ENCODE measurements at regions not wholly inside any gene's neighbourhood (a gene's known extent, or its start where the extent isn't known, plus 50 kb on each side); places are given as distances from the start of the nearest gene placed in this dataset.

DNA sequence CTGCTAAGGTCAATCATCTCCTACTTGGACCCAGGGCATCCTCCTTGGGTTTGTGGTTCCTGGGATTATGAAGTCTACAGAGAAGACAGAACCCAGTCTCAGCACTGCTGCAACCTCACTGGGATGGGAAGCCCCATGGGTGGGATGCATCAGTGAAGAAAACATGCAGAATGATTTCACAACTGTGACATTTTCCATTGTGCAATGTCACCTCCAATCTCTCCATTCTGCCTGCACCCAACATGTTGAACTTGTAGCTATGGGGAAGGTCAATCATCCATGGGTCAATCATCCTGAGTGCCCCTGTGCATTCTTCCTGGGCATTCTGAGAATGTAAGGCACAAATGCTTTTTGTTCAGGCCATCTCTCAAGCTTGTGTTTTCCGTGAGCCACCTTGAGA lies 1004.4 kb upstream of the TMEM132C start:
- TF ChIP-seq, protein P1, sequence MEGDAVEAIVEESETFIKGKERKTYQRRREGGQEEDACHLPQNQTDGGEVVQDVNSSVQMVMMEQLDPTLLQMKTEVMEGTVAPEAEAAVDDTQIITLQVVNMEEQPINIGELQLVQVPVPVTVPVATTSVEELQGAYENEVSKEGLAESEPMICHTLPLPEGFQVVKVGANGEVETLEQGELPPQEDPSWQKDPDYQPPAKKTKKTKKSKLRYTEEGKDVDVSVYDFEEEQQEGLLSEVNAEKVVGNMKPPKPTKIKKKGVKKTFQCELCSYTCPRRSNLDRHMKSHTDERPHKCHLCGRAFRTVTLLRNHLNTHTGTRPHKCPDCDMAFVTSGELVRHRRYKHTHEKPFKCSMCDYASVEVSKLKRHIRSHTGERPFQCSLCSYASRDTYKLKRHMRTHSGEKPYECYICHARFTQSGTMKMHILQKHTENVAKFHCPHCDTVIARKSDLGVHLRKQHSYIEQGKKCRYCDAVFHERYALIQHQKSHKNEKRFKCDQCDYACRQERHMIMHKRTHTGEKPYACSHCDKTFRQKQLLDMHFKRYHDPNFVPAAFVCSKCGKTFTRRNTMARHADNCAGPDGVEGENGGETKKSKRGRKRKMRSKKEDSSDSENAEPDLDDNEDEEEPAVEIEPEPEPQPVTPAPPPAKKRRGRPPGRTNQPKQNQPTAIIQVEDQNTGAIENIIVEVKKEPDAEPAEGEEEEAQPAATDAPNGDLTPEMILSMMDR (IDR thresholded peaks at IDR 0.05; ENCODE audit: borderline replicate concordance, insufficient read depth, low read depth, low read length) = no peak
- no peak overlapping the region for H3K4me3 ChIP-seq (ENCODE audit: low read depth, low read length)

DNA sequence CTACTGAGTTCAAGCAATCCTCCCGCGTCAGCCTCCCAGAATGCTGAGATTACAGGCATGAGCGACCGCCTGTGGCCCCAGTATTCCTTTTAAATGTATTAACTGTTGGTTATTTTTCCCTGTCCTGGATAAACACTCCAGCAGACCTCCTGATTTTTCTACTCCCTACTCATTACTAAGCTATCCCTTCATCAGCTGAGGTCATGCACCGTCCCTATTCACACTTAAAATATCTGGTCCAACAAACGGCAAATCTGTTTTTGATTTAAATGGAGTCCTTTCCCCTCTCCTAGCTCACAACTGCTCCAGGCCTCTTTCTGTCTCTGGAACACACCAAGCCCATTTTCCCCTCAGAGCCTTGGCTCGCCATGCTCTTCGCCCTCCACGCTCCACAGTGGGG lies 1003.3 kb upstream of the TMEM132C start:
- H3K4me3 ChIP-seq (ENCODE audit: low read depth, low read length) = no peak overlapping the region
- TF ChIP-seq, protein P1 (IDR thresholded peaks at IDR 0.05; ENCODE audit: borderline replicate concordance, insufficient read depth, low read depth, low read length) = no peak

DNA sequence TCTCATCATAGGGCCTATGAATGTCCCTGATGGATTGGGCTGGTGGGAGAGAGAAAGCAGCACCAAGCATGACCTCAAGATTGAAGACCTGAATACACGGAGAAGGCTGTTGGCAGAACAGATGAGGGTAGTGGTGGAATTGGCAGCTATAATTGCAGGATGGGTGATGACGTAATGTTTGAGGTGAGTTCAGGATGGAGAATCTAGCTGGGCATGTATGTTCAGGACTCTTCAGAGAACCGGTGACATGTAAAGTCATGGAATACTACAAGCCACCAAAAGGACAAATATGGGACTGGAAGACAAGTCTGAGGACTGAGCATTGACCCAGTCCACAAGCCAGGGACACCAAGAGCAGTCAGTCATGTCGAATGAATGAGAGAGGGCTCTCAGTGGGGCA lies 999.8 kb upstream of the TMEM132C start:
- TF ChIP-seq, protein P1 (IDR thresholded peaks at IDR 0.05; ENCODE audit: borderline replicate concordance, insufficient read depth, low read depth, low read length) = no peak
- no peak overlapping the region for H3K4me3 ChIP-seq (ENCODE audit: low read depth, low read length)

DNA sequence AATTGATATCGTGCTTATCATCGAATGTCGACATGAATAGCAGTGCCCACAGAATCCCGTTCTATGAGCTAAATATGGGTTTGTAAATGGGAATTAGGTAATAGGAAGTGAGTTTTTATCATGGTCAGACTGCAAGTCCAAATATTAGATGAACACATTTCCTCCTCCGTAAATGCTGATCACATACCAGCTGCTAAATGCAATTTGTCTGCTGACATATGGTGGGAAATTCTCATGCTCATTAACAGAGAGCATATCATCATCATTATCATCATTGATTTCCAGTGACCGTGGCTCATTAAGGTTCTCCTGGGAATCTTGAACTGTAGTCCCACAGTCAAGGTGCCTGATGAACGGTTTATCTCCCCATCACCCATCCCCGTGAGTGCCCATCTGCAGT lies 998.8 kb upstream of the TMEM132C start:
- TF ChIP-seq, protein P1 (IDR thresholded peaks at IDR 0.05; ENCODE audit: borderline replicate concordance, insufficient read depth, low read depth, low read length) = no peak
- H3K4me3 ChIP-seq (ENCODE audit: low read depth, low read length) = no peak overlapping the region

DNA sequence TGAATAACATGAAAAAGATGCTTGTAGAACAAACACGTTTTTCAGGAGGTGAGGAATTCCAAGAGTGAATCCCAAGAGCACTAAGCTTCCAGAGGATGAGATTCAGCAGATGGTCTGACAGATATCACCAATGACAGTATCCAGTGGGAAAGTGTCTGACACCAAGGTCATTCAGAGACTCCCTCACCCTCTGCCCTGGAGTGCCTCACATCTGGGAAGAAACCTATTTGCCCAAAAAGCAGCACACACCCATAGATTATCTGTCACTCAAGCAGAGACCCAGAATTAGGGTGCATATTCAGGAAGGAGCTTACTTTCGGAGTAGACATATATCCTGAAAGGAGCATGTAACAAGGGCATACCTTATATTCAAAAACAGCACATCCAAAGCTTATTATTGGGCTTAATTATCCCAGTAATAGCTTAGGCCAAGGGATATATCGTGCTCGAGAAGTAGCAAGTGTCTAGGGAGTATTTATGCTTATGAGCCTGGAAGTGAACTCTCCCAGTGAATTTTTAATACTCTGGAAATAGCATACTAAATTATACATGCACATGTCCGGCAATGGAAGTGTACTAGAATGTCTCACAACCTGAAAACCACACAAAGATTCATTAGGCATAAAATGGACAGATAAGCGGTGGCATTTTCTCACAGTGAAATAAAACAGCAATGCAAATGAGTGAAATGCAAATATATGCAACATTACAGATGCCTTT lies 998.1 kb upstream of the TMEM132C start:
- TF ChIP-seq, protein P1 (IDR thresholded peaks at IDR 0.05; ENCODE audit: borderline replicate concordance, insufficient read depth, low read depth, low read length) = no peak
- H3K4me3 ChIP-seq (ENCODE audit: low read depth, low read length) = no peak overlapping the region

DNA sequence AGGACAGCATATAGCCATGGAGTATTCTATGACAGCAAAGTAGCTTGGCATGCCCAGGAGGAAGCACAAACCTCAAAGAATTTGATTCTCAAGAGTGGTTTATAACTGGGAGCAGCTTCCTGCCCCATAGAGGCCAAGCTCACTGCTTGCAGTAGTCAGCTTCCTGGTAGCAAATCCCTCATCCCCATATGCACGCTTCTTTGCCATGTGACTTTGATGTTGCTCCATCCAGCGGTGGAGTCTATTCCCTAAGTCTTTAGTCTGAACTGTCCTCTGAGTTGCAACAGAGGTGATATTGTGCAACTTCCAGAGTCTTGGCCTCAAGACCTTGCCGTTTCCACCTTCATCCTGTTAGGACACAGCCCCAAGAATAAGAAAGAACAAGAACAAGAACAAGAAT lies 996.8 kb upstream of the TMEM132C start:
- TF ChIP-seq, protein P1 (IDR thresholded peaks at IDR 0.05; ENCODE audit: borderline replicate concordance, insufficient read depth, low read depth, low read length) = no peak
- no peak overlapping the region for H3K4me3 ChIP-seq (ENCODE audit: low read depth, low read length)

DNA sequence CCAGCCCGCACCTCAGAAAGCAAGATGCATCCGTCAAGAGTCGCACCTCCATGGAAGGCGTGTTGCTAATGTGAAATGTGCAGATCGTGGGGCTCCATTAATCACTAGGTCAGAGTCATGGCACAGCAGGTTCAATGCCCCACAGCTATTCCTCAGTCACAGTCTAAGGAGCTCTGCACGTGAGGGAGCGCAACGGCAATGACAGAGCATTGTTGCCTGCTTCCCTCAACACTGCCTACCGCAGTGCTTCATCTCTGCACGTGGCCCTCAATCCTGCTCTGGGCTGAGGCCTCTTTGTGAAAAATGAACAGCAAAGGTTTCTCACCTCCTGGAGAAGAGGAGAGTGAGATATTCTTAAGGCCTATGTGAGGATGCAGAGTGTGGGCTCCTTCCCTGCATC lies 995.2 kb upstream of the TMEM132C start:
- H3K4me3 ChIP-seq (ENCODE audit: low read depth, low read length) = no peak overlapping the region
- TF ChIP-seq, protein P1 (IDR thresholded peaks at IDR 0.05; ENCODE audit: borderline replicate concordance, insufficient read depth, low read depth, low read length) = no peak

Measured in GM12875 (cell line).